H1 (cell line): ENCODE measurements at regions not wholly inside any gene's neighbourhood (a gene's known extent, or its start where the extent isn't known, plus 50 kb on each side); places are given as distances from the start of the nearest gene placed in this dataset.

Experiments used
- NANOG ChIP-seq: IDR thresholded peaks from 2 replicates; pipeline ENCODE4 v1.6.1; 2011; ENCODE audit warnings: low read length, low read depth, mild to moderate bottlenecking, inconsistent platforms; ENCODE audit not compliant: insufficient read depth, poor library complexity, severe bottlenecking
- TF ChIP-seq, protein P1 (sequence below): fragments of 300-600 bp; sonication (generic); IDR thresholded peaks from 2 replicates; pipeline ENCODE4 v1.7.1; 2012; ENCODE audit warnings: low read length, moderate library complexity, mild to moderate bottlenecking, inconsistent platforms; ENCODE audit not compliant: insufficient replicate concordance
- TF ChIP-seq, protein P2 (sequence below): IDR thresholded peaks from 2 replicates; pipeline ENCODE4 v1.6.1; 2012; ENCODE audit warnings: low read length, inconsistent platforms

DNA sequence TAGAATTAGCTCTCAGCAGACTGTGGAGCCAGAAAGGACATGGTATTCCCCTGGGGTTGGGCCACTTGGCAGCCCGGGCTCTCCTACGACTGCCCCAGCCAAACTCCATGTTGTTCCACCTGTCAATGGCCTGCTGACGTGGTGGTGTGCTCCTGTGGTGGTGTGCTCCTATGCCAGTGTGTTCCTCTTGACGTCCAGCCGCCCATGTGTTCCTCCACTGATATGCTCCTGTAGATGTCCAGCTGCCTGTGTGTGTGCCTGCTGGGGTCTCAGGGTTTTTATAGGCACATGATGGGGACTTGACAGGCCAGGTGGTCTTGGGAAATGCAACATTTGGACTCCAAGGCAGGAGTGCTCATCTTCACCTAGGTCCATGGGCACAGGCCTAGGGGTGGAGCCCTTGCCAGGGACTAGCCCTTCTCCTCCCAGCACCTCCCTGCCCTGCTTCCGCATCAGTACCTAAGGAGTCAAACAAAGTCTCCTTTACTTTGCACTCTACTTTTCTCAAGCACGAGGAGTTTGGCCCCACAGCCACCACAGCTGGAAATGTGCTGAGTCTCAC is 133.5 kb downstream of the TINAG start (continued):
- TF ChIP-seq, protein P1, sequence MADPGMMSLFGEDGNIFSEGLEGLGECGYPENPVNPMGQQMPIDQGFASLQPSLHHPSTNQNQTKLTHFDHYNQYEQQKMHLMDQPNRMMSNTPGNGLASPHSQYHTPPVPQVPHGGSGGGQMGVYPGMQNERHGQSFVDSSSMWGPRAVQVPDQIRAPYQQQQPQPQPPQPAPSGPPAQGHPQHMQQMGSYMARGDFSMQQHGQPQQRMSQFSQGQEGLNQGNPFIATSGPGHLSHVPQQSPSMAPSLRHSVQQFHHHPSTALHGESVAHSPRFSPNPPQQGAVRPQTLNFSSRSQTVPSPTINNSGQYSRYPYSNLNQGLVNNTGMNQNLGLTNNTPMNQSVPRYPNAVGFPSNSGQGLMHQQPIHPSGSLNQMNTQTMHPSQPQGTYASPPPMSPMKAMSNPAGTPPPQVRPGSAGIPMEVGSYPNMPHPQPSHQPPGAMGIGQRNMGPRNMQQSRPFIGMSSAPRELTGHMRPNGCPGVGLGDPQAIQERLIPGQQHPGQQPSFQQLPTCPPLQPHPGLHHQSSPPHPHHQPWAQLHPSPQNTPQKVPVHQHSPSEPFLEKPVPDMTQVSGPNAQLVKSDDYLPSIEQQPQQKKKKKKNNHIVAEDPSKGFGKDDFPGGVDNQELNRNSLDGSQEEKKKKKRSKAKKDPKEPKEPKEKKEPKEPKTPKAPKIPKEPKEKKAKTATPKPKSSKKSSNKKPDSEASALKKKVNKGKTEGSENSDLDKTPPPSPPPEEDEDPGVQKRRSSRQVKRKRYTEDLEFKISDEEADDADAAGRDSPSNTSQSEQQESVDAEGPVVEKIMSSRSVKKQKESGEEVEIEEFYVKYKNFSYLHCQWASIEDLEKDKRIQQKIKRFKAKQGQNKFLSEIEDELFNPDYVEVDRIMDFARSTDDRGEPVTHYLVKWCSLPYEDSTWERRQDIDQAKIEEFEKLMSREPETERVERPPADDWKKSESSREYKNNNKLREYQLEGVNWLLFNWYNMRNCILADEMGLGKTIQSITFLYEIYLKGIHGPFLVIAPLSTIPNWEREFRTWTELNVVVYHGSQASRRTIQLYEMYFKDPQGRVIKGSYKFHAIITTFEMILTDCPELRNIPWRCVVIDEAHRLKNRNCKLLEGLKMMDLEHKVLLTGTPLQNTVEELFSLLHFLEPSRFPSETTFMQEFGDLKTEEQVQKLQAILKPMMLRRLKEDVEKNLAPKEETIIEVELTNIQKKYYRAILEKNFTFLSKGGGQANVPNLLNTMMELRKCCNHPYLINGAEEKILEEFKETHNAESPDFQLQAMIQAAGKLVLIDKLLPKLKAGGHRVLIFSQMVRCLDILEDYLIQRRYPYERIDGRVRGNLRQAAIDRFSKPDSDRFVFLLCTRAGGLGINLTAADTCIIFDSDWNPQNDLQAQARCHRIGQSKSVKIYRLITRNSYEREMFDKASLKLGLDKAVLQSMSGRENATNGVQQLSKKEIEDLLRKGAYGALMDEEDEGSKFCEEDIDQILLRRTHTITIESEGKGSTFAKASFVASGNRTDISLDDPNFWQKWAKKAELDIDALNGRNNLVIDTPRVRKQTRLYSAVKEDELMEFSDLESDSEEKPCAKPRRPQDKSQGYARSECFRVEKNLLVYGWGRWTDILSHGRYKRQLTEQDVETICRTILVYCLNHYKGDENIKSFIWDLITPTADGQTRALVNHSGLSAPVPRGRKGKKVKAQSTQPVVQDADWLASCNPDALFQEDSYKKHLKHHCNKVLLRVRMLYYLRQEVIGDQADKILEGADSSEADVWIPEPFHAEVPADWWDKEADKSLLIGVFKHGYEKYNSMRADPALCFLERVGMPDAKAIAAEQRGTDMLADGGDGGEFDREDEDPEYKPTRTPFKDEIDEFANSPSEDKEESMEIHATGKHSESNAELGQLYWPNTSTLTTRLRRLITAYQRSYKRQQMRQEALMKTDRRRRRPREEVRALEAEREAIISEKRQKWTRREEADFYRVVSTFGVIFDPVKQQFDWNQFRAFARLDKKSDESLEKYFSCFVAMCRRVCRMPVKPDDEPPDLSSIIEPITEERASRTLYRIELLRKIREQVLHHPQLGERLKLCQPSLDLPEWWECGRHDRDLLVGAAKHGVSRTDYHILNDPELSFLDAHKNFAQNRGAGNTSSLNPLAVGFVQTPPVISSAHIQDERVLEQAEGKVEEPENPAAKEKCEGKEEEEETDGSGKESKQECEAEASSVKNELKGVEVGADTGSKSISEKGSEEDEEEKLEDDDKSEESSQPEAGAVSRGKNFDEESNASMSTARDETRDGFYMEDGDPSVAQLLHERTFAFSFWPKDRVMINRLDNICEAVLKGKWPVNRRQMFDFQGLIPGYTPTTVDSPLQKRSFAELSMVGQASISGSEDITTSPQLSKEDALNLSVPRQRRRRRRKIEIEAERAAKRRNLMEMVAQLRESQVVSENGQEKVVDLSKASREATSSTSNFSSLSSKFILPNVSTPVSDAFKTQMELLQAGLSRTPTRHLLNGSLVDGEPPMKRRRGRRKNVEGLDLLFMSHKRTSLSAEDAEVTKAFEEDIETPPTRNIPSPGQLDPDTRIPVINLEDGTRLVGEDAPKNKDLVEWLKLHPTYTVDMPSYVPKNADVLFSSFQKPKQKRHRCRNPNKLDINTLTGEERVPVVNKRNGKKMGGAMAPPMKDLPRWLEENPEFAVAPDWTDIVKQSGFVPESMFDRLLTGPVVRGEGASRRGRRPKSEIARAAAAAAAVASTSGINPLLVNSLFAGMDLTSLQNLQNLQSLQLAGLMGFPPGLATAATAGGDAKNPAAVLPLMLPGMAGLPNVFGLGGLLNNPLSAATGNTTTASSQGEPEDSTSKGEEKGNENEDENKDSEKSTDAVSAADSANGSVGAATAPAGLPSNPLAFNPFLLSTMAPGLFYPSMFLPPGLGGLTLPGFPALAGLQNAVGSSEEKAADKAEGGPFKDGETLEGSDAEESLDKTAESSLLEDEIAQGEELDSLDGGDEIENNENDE, result no peak
- TF ChIP-seq, protein P2, sequence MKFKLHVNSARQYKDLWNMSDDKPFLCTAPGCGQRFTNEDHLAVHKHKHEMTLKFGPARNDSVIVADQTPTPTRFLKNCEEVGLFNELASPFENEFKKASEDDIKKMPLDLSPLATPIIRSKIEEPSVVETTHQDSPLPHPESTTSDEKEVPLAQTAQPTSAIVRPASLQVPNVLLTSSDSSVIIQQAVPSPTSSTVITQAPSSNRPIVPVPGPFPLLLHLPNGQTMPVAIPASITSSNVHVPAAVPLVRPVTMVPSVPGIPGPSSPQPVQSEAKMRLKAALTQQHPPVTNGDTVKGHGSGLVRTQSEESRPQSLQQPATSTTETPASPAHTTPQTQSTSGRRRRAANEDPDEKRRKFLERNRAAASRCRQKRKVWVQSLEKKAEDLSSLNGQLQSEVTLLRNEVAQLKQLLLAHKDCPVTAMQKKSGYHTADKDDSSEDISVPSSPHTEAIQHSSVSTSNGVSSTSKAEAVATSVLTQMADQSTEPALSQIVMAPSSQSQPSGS, result no peak
- TF ChIP-seq NANOG, result no peak
